GM23338 (cell line): ENCODE measurements at regions not wholly inside any gene's neighbourhood (a gene's known extent, or its start where the extent isn't known, plus 50 kb on each side); places are given as distances from the start of the nearest gene placed in this dataset.

Source experiments
- EZH2phosphoT487 ChIP-seq: fragments of 200-600 bp; sonication (generic); IDR thresholded peaks from one replicate; pipeline ENCODE4 v1.8.1; 2018; ENCODE audit warnings: antibody characterized with exemption; ENCODE audit not compliant: unreplicated experiment
- POLR2AphosphoS5 ChIP-seq: IDR thresholded peaks from 2 replicates; pipeline ENCODE4 v1.6.1; 2016; ENCODE audit warnings: antibody characterized with exemption, low read depth
- TF ChIP-seq, protein P1 (sequence below), 2 experiments: fragments of 200-600 bp in 1 of 2; sonication (generic) in 1 of 2; conservative IDR thresholded peaks; 2 replicates each; pipeline versions ENCODE4 v1.5.1 to v1.6.1; 2016 to 2017; ENCODE audit warnings: antibody characterized with exemption in 2 of 2, low read depth in 2 of 2, mild to moderate bottlenecking in 2 of 2, moderate library complexity in 1 of 2
- TF ChIP-seq, protein P2 (sequence below): IDR thresholded peaks from 2 replicates; pipeline ENCODE4 v1.6.1; 2016; ENCODE audit warnings: antibody characterized with exemption

DNA sequence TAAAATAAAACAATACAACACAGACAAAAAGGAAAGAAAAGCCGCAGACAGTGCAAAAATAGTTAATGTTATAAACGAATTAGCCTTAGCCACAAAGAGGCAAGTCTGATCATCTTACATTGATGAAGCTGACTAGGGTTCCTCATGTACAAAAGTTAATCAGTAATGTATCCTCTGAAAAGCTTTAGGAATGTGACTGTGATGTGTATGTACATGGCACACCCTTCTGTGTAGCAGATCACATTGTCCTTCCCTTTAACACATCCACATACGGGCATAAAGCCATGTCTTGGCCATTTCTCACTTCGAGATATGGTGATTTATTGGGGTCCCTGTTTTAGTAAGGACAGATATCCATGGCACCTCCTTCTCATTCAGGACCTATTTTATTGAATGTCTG is 1327.5 kb upstream of the CDH8 start:
- TF ChIP-seq, protein P1, sequence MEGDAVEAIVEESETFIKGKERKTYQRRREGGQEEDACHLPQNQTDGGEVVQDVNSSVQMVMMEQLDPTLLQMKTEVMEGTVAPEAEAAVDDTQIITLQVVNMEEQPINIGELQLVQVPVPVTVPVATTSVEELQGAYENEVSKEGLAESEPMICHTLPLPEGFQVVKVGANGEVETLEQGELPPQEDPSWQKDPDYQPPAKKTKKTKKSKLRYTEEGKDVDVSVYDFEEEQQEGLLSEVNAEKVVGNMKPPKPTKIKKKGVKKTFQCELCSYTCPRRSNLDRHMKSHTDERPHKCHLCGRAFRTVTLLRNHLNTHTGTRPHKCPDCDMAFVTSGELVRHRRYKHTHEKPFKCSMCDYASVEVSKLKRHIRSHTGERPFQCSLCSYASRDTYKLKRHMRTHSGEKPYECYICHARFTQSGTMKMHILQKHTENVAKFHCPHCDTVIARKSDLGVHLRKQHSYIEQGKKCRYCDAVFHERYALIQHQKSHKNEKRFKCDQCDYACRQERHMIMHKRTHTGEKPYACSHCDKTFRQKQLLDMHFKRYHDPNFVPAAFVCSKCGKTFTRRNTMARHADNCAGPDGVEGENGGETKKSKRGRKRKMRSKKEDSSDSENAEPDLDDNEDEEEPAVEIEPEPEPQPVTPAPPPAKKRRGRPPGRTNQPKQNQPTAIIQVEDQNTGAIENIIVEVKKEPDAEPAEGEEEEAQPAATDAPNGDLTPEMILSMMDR (conservative IDR thresholded peaks at IDR 0.05; ENCODE audit: low read depth in 2 of 2): no peak
- TF ChIP-seq, protein P2, sequence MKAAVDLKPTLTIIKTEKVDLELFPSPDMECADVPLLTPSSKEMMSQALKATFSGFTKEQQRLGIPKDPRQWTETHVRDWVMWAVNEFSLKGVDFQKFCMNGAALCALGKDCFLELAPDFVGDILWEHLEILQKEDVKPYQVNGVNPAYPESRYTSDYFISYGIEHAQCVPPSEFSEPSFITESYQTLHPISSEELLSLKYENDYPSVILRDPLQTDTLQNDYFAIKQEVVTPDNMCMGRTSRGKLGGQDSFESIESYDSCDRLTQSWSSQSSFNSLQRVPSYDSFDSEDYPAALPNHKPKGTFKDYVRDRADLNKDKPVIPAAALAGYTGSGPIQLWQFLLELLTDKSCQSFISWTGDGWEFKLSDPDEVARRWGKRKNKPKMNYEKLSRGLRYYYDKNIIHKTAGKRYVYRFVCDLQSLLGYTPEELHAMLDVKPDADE: no peak
- TF ChIP-seq EZH2phosphoT487 (no peak), POLR2AphosphoS5 (no peak)
